Fibroblast of peridontal ligament (primary cell): ENCODE measurements at regions not wholly inside any gene's neighbourhood (a gene's known extent, or its start where the extent isn't known, plus 50 kb on each side); places are given as distances from the start of the nearest gene placed in this dataset.
"Not testable (repeated sequence)": the region's sequence is repeated elsewhere in the genome, so short reads cannot be mapped to it uniquely, and the experiment has no call there.

Experiments
- DNase-seq: peaks from one replicate; pipeline ENCODE4 v3.0.0-alpha.2; 2010; ENCODE audit errors: extremely low read depth

GRCh38 chr19:29013325-29013724, 199.6 kb downstream of the UQCRFS1 start:
- no peak for DNase-seq

DNA sequence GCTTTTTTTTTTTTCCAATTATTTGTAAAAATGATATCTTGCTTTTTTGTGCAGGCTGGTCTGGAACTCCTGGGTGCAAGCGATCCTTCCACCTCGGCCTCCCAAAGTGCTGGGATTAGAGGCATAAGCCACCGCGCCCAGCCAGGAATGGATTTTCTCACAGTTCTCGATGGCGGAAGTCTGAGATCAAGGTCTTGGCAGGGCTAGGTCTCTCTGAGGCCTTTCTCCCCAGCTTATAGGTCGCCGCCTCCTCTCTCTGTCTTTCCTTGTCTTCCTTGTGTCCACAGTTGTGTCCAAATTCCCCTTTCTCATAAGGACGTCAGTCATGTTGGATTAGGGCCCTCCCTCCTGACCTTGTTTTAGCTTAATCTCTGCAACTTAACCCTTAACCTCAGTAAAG, 200.5 kb downstream of the UQCRFS1 start:
- no peak for DNase-seq

GRCh38 chr19:29010276-29010675, 202.7 kb downstream of the UQCRFS1 start:
- DNase-seq: no peak

DNA sequence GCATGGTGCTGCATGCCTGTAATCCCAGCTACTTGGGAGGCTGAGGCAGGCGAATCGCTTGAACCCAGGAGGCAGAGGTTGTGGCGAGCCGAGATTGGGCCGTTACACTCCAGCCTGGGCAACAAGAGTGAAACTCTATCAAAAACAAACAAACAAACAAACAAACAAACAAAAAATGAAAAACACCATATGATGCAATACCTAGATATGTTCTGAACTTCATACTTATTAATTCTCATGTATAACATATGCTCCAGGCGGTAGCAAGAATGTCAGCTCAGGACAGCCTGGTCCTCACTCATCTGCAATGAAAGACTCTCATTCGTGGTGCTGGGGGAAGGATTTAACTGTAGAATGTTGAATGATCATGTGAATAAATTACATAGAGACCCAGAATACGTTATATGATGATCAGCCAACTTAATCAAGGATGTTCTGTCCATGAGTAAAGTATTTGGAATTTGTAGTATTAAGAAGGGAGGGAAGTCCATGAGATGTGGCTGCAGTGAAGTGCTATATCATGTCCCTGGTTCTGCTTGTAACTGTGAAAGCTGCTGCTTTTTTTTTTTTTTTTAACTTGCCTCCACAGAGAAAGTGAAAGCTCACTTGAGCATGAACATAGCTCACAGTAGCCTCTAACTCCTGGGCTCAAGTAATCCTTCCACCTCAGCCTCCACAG, 206.8 kb downstream of the UQCRFS1 start:
- DNase-seq: no peak

DNA sequence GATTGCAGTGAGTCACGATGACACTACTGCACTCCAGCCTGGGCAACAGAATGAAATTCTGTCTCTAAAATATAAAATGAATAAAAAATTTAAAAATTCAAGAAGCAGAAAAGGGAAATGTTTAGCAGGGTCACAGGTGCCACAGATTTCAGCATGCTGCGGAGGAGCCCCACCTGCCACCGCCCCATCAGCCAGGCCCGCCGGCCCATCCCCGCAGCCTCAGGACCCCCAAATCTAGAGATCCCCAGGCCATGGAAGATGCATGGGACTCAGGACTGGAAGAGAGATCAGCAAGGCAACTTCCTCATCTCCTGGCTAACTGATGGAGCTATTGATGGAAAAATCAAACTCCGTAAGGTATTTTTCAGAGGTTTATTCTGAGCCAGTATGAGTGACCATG, 208.2 kb downstream of the UQCRFS1 start:
- no peak for DNase-seq

DNA sequence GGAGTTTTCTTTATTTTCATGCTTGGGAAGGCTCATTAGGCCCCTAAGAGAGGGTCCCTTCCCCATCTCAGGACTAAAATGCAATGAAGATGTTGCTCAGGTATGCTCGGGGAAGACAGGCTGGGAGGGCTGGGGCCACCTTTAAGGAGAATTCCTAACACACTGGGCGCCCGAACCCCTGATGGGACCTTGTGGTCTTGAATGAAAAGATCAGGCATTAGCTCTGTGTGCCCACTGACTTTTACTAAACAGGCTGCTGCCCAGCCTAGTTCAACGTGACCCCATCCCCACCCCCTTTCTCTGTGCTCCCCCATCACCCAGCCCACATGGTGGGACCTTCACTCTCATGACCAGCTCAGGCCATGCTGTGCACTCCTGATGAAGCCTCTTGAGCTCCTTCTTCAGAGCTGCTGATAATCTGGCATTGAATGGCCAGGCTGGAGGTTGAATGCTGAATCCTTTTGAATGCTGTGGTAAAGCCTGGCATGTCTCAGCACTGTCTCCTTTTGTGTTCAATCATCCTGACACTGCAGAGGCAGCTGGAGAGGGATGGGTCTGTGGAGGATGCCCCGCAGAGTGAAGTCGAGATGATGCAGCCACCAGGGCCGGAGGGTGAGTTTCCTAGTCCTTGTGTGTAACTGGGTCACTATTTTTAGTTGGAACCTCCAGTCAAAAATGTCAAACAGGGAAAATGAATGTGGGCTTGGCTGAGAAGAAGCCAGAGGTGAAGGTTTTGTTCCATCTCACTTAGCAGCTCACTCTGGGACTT, 209.1 kb downstream of the UQCRFS1 start:
- DNase-seq: no peak

GRCh38 chr19:29002336-29002735, 210.6 kb downstream of the UQCRFS1 start:
- no peak for DNase-seq

GRCh38 chr19:29001597-29002245, 211.2 kb downstream of the UQCRFS1 start:
- DNase-seq: no peak

DNA sequence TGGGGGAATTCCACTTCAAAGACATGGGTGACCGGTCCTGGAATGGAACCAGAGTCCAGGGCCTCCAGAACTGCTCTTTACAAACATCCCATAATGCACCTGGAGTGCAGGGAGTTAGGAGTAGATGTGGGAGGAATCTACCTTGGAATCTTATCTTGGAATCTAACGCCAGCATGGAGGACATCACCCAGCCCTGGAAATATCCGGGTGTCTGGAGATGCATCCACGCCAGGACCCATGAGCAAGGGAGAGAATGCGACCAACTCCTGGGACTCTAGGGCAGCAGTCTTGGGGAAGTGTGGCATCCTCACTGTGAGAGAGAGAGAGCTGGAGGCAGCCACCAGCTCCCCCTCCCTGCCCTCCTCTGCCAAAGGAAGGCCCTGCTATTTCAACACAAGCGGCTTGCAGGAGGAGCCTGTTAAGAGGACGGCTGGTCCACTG, 211.8 kb downstream of the UQCRFS1 start:
- no peak for DNase-seq

DNA sequence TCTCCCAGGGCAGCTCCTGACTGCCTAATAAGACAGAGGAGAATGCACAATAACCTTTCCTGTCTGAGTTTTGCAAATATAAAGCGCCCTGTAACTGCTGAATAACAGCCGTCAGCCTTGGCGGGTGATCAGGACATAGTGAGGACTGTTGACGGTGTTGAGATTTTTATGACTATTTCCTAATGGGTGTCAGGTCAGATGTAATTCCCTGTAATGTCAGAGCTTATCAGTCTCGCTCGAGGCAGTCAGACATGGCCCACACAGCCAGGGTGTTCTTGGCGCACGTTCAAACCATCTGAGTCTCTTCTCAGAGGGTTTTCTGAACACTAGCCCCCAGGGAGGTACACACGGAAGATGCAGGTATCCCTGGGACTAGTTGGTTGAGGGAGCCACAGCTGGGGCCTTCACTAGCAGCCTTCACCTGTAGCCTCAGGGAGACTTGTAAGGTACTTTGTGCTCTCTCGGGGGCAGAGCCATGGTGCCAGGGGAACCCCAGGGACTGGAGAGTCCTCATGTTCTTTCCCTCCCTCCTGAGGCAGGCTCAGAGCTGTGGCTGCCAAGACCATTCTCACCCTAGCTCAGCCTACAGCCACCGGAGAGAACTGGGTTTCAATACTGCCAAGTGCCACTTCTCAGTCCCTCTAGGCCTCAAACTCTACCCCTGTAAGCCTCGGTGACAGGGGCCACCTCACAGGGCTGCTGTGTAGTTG, 213.1 kb downstream of the UQCRFS1 start:
- DNase-seq: no peak

GRCh38 chr19:28998974-28999373, 214.0 kb downstream of the UQCRFS1 start:
- no peak for DNase-seq

GRCh38 chr19:28997866-28998265, 215.1 kb downstream of the UQCRFS1 start:
- DNase-seq: not testable (repeated sequence)

- no peak for DNase-seq
Measured at GRCh38 chr19:28990522-28990921, 222.4 kb downstream of the UQCRFS1 start.

DNA sequence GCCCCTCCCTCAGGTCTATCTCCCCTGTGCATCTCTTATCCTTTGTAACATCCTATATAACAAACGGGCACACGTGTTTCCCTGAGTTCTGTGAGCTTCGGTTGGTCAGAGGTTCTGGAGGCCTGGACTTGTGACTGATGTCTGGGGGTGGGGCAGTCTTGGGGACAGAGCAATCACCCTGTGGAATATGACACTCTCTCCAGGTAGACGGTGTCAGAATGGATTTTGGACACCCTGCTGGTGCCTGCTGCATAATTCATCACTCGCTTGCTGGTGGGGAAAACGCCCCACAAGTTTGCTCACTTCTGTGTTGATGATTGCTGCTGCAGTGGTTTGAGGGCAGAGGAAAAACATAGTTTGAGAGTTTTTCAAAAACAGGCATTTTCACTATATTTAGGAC, 223.2 kb downstream of the UQCRFS1 start:
- DNase-seq: no peak

DNA sequence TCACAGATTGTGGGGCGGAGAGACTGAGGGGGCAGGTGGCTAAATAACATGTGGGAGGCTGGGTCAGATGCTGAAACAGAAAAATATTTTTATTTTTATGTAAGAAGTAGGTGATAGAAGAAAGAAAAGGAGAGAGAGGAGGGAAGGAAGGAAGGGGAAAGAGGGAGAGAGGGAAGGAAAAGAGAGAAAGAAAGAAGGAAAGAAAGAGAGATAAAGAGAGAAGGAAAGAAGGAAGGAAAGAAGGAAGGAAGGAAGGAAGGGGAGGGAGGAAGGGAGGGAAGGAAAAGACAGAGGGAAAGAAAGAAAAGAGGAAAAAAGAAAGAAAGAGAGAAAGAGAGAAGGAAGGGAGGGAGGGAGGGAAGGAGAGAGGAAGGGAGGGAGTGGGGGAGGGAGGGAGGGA, 224.9 kb downstream of the UQCRFS1 start:
- DNase-seq: no peak

DNA sequence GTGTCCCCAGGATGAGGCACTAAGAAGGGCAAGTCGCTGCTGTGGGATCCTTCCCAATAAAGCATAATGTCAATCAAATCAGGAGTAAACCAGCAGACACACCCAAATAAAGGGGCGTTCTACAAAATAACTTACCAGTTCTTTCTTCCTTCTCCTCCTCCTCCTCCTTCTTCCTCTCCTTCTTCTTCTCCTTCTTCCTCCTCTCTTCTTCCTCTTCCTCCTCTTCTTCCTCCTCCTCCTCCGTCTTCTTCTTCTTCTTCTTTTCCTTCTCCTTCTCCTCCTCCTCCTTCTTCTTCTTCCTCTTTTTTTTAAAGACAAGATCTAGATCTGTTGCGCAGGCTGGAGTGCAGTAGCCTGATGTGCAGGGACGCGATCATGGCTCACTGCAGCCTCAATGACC, 225.8 kb downstream of the UQCRFS1 start:
- DNase-seq: no peak

DNA sequence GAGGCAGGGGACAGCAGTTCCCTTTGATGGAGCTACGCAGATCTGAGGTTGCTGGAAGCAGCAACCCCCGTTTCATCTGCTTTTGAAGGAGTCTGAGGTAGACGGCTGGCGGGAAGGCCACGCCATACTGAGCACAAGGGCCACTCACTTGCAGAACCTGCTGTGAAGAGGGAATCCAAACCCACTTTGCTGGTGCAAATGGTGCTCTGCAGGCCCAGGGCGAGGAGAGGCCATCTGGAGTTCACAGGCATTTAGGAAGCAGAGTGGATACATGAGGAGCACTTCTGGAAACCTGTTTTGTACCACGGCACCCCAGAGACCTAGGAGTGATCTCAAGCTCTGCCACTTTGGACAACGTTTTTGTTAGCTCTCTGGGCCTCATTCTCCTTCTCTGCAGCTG, 227.8 kb downstream of the UQCRFS1 start:
- DNase-seq: no peak

- no peak for DNase-seq
Measured at GRCh38 chr19:28984315-28984714, 228.6 kb downstream of the UQCRFS1 start.

- DNase-seq: no peak
Measured at GRCh38 chr19:28983430-28983829, 229.5 kb downstream of the UQCRFS1 start.

DNA sequence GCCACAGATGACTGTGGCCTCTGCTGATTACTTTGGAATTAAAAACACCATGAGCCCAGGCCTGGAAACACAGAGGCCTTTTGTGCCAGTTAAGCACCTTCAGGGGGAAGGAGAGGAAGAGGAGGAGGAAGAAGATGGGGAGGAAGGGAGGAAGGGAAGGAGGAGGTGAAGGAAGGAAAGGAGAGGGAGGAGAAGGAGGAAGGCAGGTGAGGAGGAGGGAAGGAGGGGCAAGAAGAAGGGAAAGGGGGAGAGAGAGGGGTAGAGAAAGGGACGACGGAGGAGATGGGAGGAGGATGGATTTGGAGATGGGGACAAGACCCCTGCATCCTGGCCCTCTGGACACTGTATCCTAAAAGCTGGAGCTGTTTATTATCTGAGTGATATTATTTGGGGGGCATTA, 231.0 kb downstream of the UQCRFS1 start:
- no peak for DNase-seq

GRCh38 chr19:28981518-28981917, 231.4 kb downstream of the UQCRFS1 start:
- DNase-seq: no peak

- peak; percentile 16 for DNase-seq
Measured at GRCh38 chr19:28980236-28980868, 232.6 kb downstream of the UQCRFS1 start.
